ENCODE measurements at regions not wholly inside any gene's neighbourhood (a gene's known extent, or its start where the extent isn't known, plus 50 kb on each side); places are given as distances from the start of the nearest gene placed in this dataset.
"Not testable (repeated sequence)": the region's sequence is repeated elsewhere in the genome, so short reads cannot be mapped to it uniquely, and the experiment has no call there.

GRCh38 chr12:124375789-124376175 lies 80.9 kb downstream of the RFLNA start:
- Mint-ChIP-seq H3K27me3 (no peaks in the 10 kb centered on the region), H3K9me3 (no peaks in the 10 kb centered on the region), H3K4me1 (peaks cover 2% of the 10 kb centered on the region), H3K4me3 (no peak overlapping the region), H3K36me3 (ENCODE audit: low read depth) (peaks cover 61% of the 10 kb centered on the region), H3K27ac (no peak overlapping the region)
- ChIA-PET POLR2A (no interaction called here), CTCF (no interaction called here)
- no peak for ATAC-seq (ENCODE audit: low read depth)
- intact Hi-C loops (cut with micrococcal nuclease), result no loop called here
- no peak for TF ChIP-seq CTCF (IDR thresholded peaks at IDR 0.05)
- no peak for DNase-seq

GRCh38 chr12:124375141-124375788 lies 80.4 kb downstream of the RFLNA start:
- no peaks in the 10 kb centered on the region for H3K27me3 Mint-ChIP-seq
- DNase-seq, result no peak
- ChIA-PET POLR2A (no interaction called here), CTCF (no interaction called here)
- intact Hi-C loops (cut with micrococcal nuclease), result no loop called here
- H3K4me3 Mint-ChIP-seq, result no peak overlapping the region
- H3K36me3 Mint-ChIP-seq (ENCODE audit: low read depth), result peaks cover 66% of the 10 kb centered on the region
- H3K27ac Mint-ChIP-seq, result no peak overlapping the region
- no peak for ATAC-seq (ENCODE audit: low read depth)
- H3K9me3 Mint-ChIP-seq, result no peaks in the 10 kb centered on the region
- H3K4me1 Mint-ChIP-seq, result peaks cover 2% of the 10 kb centered on the region
- no peak for TF ChIP-seq CTCF (IDR thresholded peaks at IDR 0.05)

GRCh38 chr12:124374567-124374966 lies 79.7 kb downstream of the RFLNA start:
- no peaks in the 10 kb centered on the region for H3K27me3 Mint-ChIP-seq
- H3K27ac Mint-ChIP-seq, result no peak overlapping the region
- peaks cover 66% of the 10 kb centered on the region for H3K36me3 Mint-ChIP-seq (ENCODE audit: low read depth)
- no peak for DNase-seq
- no peak for TF ChIP-seq CTCF (IDR thresholded peaks at IDR 0.05)
- peaks cover under 1% of the 10 kb centered on the region for H3K4me1 Mint-ChIP-seq
- no peak for ATAC-seq (ENCODE audit: low read depth)
- H3K4me3 Mint-ChIP-seq, result no peak overlapping the region
- ChIA-PET CTCF (no interaction called here), POLR2A (no interaction called here)
- no peaks in the 10 kb centered on the region for H3K9me3 Mint-ChIP-seq
- intact Hi-C loops (cut with micrococcal nuclease), result no loop called here

- no peak overlapping the region for H3K4me3 Mint-ChIP-seq
- H3K36me3 Mint-ChIP-seq (ENCODE audit: low read depth), result peaks cover 63% of the 10 kb centered on the region
- H3K27ac Mint-ChIP-seq, result no peak overlapping the region
- CTCF ChIA-PET, result no interaction called here
- no peaks in the 10 kb centered on the region for H3K4me1 Mint-ChIP-seq
- TF ChIP-seq CTCF (IDR thresholded peaks at IDR 0.05), result no peak
- no peaks in the 10 kb centered on the region for H3K9me3 Mint-ChIP-seq
- no peak for ATAC-seq (ENCODE audit: low read depth)
- no peak for DNase-seq
- no peaks in the 10 kb centered on the region for H3K27me3 Mint-ChIP-seq
- intact Hi-C loops (cut with micrococcal nuclease), result no loop called here
- POLR2A ChIA-PET, result no interaction called here
Measured at GRCh38 chr12:124374147-124374546, 79.3 kb downstream of the RFLNA start.

- H3K36me3 Mint-ChIP-seq (ENCODE audit: low read depth), result peaks cover 61% of the 10 kb centered on the region
- intact Hi-C loops (cut with micrococcal nuclease); CTCF ChIA-PET: not testable (repeated sequence)
Measured at GRCh38 chr12:124373701-124374100, 78.8 kb downstream of the RFLNA start.

GRCh38 chr12:124372831-124373230 lies 77.9 kb downstream of the RFLNA start:
- TF ChIP-seq CTCF (IDR thresholded peaks at IDR 0.05), result no peak
- ATAC-seq (ENCODE audit: low read depth), result no peak
- no peak overlapping the region for H3K27ac Mint-ChIP-seq
- H3K36me3 Mint-ChIP-seq (ENCODE audit: low read depth), result peaks cover 58% of the 10 kb centered on the region
- H3K27me3 Mint-ChIP-seq, result no peaks in the 10 kb centered on the region
- H3K9me3 Mint-ChIP-seq, result no peaks in the 10 kb centered on the region
- H3K4me3 Mint-ChIP-seq, result no peak overlapping the region
- H3K4me1 Mint-ChIP-seq, result no peaks in the 10 kb centered on the region
- DNase-seq, result no peak
- CTCF ChIA-PET, result no interaction called here
- POLR2A ChIA-PET, result no interaction called here
- intact Hi-C loops (cut with micrococcal nuclease), result no loop called here

More at GRCh38 chr12:124373701-124374100, 78.8 kb downstream of the RFLNA start:
- DNase-seq; H3K4me1 Mint-ChIP-seq; H3K27ac Mint-ChIP-seq; H3K9me3 Mint-ChIP-seq; H3K4me3 Mint-ChIP-seq; ATAC-seq (ENCODE audit: low read depth); H3K27me3 Mint-ChIP-seq; POLR2A ChIA-PET: not testable (repeated sequence)

All from activated B cell treated with CpG ODN at 0.5 μM for 24 hours (primary cell).